T-helper 1 cell treated with Interleukin-12 subunit alpha and Interleukin-12 subunit beta and Interleukin-4 antibody, amounts not matched to agents 30 ng/mL and 1 ng/mL, for 36 hours (primary cell): ENCODE measurements at regions not wholly inside any gene's neighbourhood (a gene's known extent, or its start where the extent isn't known, plus 50 kb on each side); places are given as distances from the start of the nearest gene placed in this dataset.
"Not testable (repeated sequence)": the region's sequence is repeated elsewhere in the genome, so short reads cannot be mapped to it uniquely, and the experiment has no call there.

ENCODE experiments used
- intact Hi-C: fragments of 100-400 bp; cut with micrococcal nuclease; formaldehyde crosslinking; loops from one replicate; pipeline ENCODE4 v1.15.1; 2024

GRCh38 chr12:59151243-59151642, 230.9 kb upstream of the LRIG3 start:
- intact Hi-C loops: no loop called here

- intact Hi-C loops: loop anchor here (1.0 kb wide), 3 partner anchors 37 to 804 kb away; no protein-coding TSS in a partner anchor
Observed at GRCh38 chr12:59149995-59150642, 229.8 kb upstream of the LRIG3 start.

GRCh38 chr12:59147791-59148190, 227.5 kb upstream of the LRIG3 start:
- intact Hi-C loops: no loop called here

- intact Hi-C loops: no loop called here
Observed at GRCh38 chr12:59142183-59142790, 222.0 kb upstream of the LRIG3 start.

- intact Hi-C loops: no loop called here
Observed at GRCh38 chr12:59134750-59135149, 214.4 kb upstream of the LRIG3 start.

GRCh38 chr12:59131462-59131861, 211.2 kb upstream of the LRIG3 start:
- intact Hi-C loops: no loop called here

GRCh38 chr12:59122784-59123183, 202.5 kb upstream of the LRIG3 start:
- intact Hi-C loops: no loop called here

GRCh38 chr12:59121451-59121850, 201.1 kb upstream of the LRIG3 start:
- intact Hi-C loops: no loop called here

- intact Hi-C loops: no loop called here
Observed at GRCh38 chr12:59119676-59120075, 199.4 kb upstream of the LRIG3 start.

GRCh38 chr12:59118356-59118755, 198.1 kb upstream of the LRIG3 start:
- intact Hi-C loops: no loop called here

- intact Hi-C loops: no loop called here
Observed at GRCh38 chr12:59115995-59116394, 195.7 kb upstream of the LRIG3 start.

GRCh38 chr12:59115526-59115925, 195.2 kb upstream of the LRIG3 start:
- intact Hi-C loops: no loop called here

GRCh38 chr12:59113831-59114615, 193.7 kb upstream of the LRIG3 start:
- intact Hi-C loops: loop anchor here (1.0 to 5.0 kb wide), 4 partner anchors 36 to 768 kb away; no protein-coding TSS in a partner anchor

- intact Hi-C loops: loop anchor here (5.0 kb wide), 1 partner anchor 695 kb away; no protein-coding TSS in a partner anchor
Observed at GRCh38 chr12:59111851-59112250, 191.5 kb upstream of the LRIG3 start.

- intact Hi-C loops: not testable (repeated sequence)
Observed at GRCh38 chr12:59108516-59108915, 188.2 kb upstream of the LRIG3 start.

GRCh38 chr12:59100585-59100984, 180.3 kb upstream of the LRIG3 start:
- intact Hi-C loops: no loop called here

- intact Hi-C loops: no loop called here
Observed at GRCh38 chr12:59097876-59098275, 177.6 kb upstream of the LRIG3 start.

- intact Hi-C loops: no loop called here
Observed at GRCh38 chr12:59096246-59096645, 175.9 kb upstream of the LRIG3 start.

GRCh38 chr12:59093073-59093772, 172.9 kb upstream of the LRIG3 start:
- intact Hi-C loops: no loop called here

GRCh38 chr12:59088673-59089072, 168.4 kb upstream of the LRIG3 start:
- intact Hi-C loops: no loop called here

- intact Hi-C loops: no loop called here
Observed at GRCh38 chr12:59087691-59088090, 167.4 kb upstream of the LRIG3 start.
